ENCODE measurements at regions not wholly inside any gene's neighbourhood (a gene's known extent, or its start where the extent isn't known, plus 50 kb on each side); places are given as distances from the start of the nearest gene placed in this dataset.

DNA sequence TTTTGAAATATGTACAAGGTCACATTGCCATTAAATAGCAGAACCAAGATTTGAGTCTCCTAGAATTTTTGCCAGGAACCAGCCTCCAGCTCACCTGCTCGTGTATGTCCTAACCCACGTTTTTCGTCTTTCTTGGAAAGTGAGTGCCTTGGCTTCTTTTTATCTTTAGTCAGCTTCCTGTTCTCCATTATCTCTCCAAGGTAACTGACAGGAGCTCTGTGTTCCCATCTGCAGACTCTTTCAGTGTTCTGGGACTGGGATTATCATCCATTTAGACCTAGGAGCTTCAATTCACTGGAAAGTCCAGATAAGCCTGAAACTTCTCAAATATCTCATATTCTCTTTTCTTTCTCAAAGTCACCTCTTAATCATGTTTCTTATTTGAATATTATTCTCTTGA lies 193.7 kb downstream of the ZIC5 start:
- ChIA-PET CTCF (no interaction called here), POLR2A (no interaction called here)
- Histone ChIP-seq H3K27me3 (ENCODE audit: control insufficient read depth, insufficient read depth, low read length) (no peaks in the 10 kb centered on the region), H3K27ac (ENCODE audit: low read depth, low read length) (no peak overlapping the region), H3K9me3 (ENCODE audit: control insufficient read depth, insufficient read depth, low read length) (peaks cover under 1% of the 10 kb centered on the region), H3K4me3 (ENCODE audit: low read depth, low read length) (no peak overlapping the region)
- no peak for DNase-seq (ENCODE audit: low read depth, low spot score)
- TF ChIP-seq, protein P1, sequence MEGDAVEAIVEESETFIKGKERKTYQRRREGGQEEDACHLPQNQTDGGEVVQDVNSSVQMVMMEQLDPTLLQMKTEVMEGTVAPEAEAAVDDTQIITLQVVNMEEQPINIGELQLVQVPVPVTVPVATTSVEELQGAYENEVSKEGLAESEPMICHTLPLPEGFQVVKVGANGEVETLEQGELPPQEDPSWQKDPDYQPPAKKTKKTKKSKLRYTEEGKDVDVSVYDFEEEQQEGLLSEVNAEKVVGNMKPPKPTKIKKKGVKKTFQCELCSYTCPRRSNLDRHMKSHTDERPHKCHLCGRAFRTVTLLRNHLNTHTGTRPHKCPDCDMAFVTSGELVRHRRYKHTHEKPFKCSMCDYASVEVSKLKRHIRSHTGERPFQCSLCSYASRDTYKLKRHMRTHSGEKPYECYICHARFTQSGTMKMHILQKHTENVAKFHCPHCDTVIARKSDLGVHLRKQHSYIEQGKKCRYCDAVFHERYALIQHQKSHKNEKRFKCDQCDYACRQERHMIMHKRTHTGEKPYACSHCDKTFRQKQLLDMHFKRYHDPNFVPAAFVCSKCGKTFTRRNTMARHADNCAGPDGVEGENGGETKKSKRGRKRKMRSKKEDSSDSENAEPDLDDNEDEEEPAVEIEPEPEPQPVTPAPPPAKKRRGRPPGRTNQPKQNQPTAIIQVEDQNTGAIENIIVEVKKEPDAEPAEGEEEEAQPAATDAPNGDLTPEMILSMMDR (IDR thresholded peaks at IDR 0.05; ENCODE audit: low read depth, low read length), result no peak

DNA sequence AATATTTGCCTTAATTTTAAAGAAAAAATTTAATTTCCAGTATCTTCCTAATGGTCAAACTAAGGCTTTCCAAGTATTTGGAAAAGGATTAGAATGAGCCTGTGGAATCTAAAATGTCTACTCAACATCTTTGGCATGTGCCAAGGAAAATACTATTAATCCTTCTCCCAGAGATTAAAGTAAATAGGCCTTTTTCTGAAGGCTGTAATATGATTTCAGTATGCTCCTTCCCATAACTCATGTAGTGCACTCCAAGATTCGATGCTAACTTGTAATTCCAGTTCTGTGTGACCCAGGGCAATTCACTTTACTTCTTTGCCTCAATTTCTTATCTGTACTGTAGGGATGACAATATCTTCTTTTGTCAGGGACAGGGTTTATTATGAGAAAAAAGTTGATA lies 196.9 kb downstream of the ZIC5 start:
- TF ChIP-seq, protein P1 (IDR thresholded peaks at IDR 0.05; ENCODE audit: low read depth, low read length), result no peak
- Histone ChIP-seq H3K4me3 (ENCODE audit: low read depth, low read length) (no peak overlapping the region), H3K27ac (ENCODE audit: low read depth, low read length) (no peak overlapping the region), H3K9me3 (ENCODE audit: control insufficient read depth, insufficient read depth, low read length) (no peaks in the 10 kb centered on the region), H3K27me3 (ENCODE audit: control insufficient read depth, insufficient read depth, low read length) (no peaks in the 10 kb centered on the region)
- CTCF ChIA-PET, result no interaction called here
- POLR2A ChIA-PET, result no interaction called here
- no peak for DNase-seq (ENCODE audit: low read depth, low spot score)

DNA sequence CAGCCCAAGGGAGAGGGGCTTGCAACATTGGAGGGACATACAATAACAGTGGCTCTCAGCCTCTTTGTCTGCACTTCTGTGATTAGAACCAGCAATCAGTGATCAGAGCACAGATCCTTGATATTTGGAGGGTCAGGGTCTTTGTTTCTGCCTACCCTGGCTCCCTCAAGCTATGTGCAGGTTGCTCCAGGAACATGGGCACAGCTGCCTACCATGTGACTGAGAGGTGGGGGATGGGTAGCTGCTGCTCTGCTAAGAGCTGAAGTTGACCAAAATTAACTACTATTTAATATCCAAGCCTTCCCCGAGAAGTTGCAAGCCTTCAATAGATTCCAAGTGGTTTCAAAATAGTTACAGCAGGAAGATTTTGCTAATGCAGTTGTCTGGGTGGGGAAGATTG lies 202.6 kb downstream of the ZIC5 start:
- H3K27ac ChIP-seq (ENCODE audit: low read depth, low read length), result no peak overlapping the region
- H3K4me3 ChIP-seq (ENCODE audit: low read depth, low read length), result no peak overlapping the region
- ChIA-PET CTCF (no interaction called here), POLR2A (no interaction called here)
- no peaks in the 10 kb centered on the region for H3K27me3 ChIP-seq (ENCODE audit: control insufficient read depth, insufficient read depth, low read length)
- TF ChIP-seq, protein P1 (IDR thresholded peaks at IDR 0.05; ENCODE audit: low read depth, low read length), result no peak
- H3K9me3 ChIP-seq (ENCODE audit: control insufficient read depth, insufficient read depth, low read length), result no peaks in the 10 kb centered on the region
- DNase-seq (ENCODE audit: low read depth, low spot score), result no peak

DNA sequence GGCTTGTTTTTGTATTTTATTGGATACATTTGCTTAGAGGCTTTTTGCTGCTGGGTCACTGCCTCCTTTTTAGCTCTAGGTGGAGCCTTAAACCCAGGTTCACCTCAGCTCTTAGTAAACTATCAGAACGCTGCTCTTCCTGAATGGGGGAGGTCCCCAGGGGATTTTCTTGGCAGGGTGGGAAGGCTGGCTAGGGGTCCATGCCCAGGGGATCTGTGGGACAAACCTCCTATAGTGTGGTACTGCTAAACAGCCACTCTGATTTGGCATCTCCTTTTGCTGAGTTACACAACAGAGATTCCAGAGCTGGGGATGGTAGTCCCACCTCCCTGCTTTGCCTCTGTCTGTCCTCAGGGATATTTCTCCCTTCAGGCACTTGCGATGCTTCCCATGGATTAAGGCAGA lies 204.9 kb downstream of the ZIC5 start:
- no peaks in the 10 kb centered on the region for H3K9me3 ChIP-seq (ENCODE audit: control insufficient read depth, insufficient read depth, low read length)
- ChIA-PET POLR2A (no interaction called here), CTCF (no interaction called here)
- H3K4me3 ChIP-seq (ENCODE audit: low read depth, low read length), result no peak overlapping the region
- TF ChIP-seq, protein P1 (IDR thresholded peaks at IDR 0.05; ENCODE audit: low read depth, low read length), result no peak
- no peaks in the 10 kb centered on the region for H3K27me3 ChIP-seq (ENCODE audit: control insufficient read depth, insufficient read depth, low read length)
- no peak overlapping the region for H3K27ac ChIP-seq (ENCODE audit: low read depth, low read length)
- no peak for DNase-seq (ENCODE audit: low read depth, low spot score)

DNA sequence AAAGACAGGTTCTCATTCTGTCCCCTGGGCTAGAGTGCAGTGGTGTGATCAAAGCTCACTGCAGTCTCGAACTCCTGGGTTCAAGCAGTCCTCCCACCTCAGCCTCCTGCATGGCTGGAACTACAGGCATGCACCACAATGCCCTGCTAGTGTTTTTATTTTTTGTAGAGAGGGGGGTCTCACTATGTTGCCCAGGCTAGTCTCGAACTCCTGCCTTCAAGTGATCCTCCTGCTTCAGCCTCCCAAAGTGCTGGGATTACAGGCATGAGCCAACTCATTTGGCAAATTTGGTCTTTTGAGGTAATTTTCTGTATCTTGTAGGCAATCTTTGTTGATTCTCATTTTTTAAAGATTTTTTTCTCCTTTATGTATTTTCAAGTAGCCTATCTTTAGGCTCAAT lies 205.7 kb downstream of the ZIC5 start:
- Histone ChIP-seq H3K27me3 (ENCODE audit: control insufficient read depth, insufficient read depth, low read length) (no peaks in the 10 kb centered on the region), H3K4me3 (ENCODE audit: low read depth, low read length) (no peak overlapping the region), H3K27ac (ENCODE audit: low read depth, low read length) (no peak overlapping the region), H3K9me3 (ENCODE audit: control insufficient read depth, insufficient read depth, low read length) (no peaks in the 10 kb centered on the region)
- ChIA-PET CTCF (no interaction called here), POLR2A (no interaction called here)
- no peak for DNase-seq (ENCODE audit: low read depth, low spot score)
- TF ChIP-seq, protein P1 (IDR thresholded peaks at IDR 0.05; ENCODE audit: low read depth, low read length), result no peak
